Gastrocnemius medialis (tissue), 4 donors: ENCODE measurements at regions not wholly inside any gene's neighbourhood (a gene's known extent, or its start where the extent isn't known, plus 50 kb on each side); places are given as distances from the start of the nearest gene placed in this dataset.

Source experiments
- ATAC-seq, 2 donors: fragments of 150-250 bp; one replicate each; pipeline ENCODE4 v1.9.1; 2016
- DNase-seq, 2 donors: peaks; one replicate each; pipeline ENCODE4 v3.0.0-alpha.2; 2019
- H3K27ac ChIP-seq, 4 donors: fragments of 200-600 bp; sonication (generic); 1 replicate in 1 of 4; 2 replicates in 3 of 4; pipeline ENCODE4 v1.5.1; 2016 to 2018; ENCODE audit warnings: mild to moderate bottlenecking in 2 of 4, moderate library complexity in 1 of 4
- H3K27me3 ChIP-seq, 3 donors: fragments of 200-600 bp; sonication (generic) in 2 of 3; 1 replicate in 1 of 3; 2 replicates in 2 of 3; pipeline versions ENCODE4 v1.5.1 to v1.6.0; 2016 to 2019; ENCODE audit warnings: mild to moderate bottlenecking in 1 of 3, moderate library complexity in 1 of 3
- H3K36me3 ChIP-seq, 2 donors: fragments of 200-600 bp; sonication (generic) in 1 of 2; one replicate each; pipeline ENCODE4 v1.5.1; 2017 to 2018
- H3K4me1 ChIP-seq, 2 donors: fragments of 200-600 bp; sonication (generic) in 1 of 2; one replicate each; pipeline ENCODE4 v1.5.1; 2016 to 2017; ENCODE audit warnings: mild to moderate bottlenecking in 2 of 2
- H3K4me3 ChIP-seq, 4 donors: fragments of 200-600 bp; sonication (generic) in 3 of 4; 1 replicate in 1 of 4; 2 replicates in 3 of 4; pipeline ENCODE4 v1.5.1; 2016 to 2019; ENCODE audit warnings: mild to moderate bottlenecking in 2 of 4
- H3K9me3 ChIP-seq, 3 donors: fragments of 200-600 bp; sonication (generic) in 2 of 3; 1 replicate in 1 of 3; 2 replicates in 2 of 3; pipeline ENCODE4 v1.5.1; 2016 to 2019
- POLR2A ChIP-seq, 2 donors: fragments of 450-650 bp; IDR thresholded peaks; one replicate each; pipeline ENCODE4 v1.6.1; 2017; ENCODE audit warnings: antibody characterized with exemption in 2 of 2, mild to moderate bottlenecking in 2 of 2, moderate library complexity in 2 of 2
- in situ Hi-C, 4 donors: fragments of 200-750 bp; cut with MboI; loops; one replicate each; pipeline versions ENCODE4 v1.15.0 to v1.8.0; 2017; ENCODE audit warnings: low sequenced_read_pairs in 4 of 4
- intact Hi-C: fragments of 100-400 bp; cut with DNase I; formaldehyde crosslinking; loops from one replicate; pipeline ENCODE4 v1.15.1; 2023; ENCODE audit warnings: low total_unique reads
- TF ChIP-seq, protein P1 (sequence below), 5 experiments: fragments of 450-650 bp in 3 of 5; fragments of 200-600 bp in 2 of 5; sonication (generic) in 2 of 5; IDR thresholded peaks in 4 of 5; conservative IDR thresholded peaks in 1 of 5; 1 replicate in 4 of 5; 2 replicates in 1 of 5; pipeline ENCODE4 v1.5.1; 2016 to 2019; ENCODE audit warnings: antibody characterized with exemption in 5 of 5, mild to moderate bottlenecking in 3 of 5, moderate library complexity in 3 of 5

DNA sequence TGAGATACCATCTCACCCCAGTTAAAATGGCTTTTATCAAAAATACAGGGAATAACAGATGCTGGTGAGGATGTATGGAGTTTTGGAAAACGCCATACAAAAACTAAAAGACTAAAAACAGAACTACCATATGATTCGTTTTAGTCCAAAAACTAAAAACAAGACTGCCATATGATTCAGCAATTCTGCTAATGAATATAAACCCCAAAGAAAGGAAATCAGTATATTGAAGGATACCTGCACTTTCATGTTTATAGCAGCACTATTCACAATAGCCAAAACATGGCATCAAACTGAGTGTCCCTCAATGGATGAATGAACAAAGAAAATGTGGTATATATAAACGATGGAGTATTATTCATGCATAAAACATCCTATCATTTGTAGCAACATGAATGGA is 224.4 kb upstream of the MC4R start:
- Histone ChIP-seq H3K4me3 (no peak overlapping the region), H3K27me3 (no peaks in the 10 kb centered on the region), H3K9me3 (no peaks in the 10 kb centered on the region), H3K36me3 (no peaks in the 10 kb centered on the region), H3K4me1 (no peaks in the 10 kb centered on the region), H3K27ac (no peak overlapping the region)
- intact Hi-C loops: no loop called here
- DNase-seq: no peak
- ATAC-seq: no peak
- TF ChIP-seq, protein P1, sequence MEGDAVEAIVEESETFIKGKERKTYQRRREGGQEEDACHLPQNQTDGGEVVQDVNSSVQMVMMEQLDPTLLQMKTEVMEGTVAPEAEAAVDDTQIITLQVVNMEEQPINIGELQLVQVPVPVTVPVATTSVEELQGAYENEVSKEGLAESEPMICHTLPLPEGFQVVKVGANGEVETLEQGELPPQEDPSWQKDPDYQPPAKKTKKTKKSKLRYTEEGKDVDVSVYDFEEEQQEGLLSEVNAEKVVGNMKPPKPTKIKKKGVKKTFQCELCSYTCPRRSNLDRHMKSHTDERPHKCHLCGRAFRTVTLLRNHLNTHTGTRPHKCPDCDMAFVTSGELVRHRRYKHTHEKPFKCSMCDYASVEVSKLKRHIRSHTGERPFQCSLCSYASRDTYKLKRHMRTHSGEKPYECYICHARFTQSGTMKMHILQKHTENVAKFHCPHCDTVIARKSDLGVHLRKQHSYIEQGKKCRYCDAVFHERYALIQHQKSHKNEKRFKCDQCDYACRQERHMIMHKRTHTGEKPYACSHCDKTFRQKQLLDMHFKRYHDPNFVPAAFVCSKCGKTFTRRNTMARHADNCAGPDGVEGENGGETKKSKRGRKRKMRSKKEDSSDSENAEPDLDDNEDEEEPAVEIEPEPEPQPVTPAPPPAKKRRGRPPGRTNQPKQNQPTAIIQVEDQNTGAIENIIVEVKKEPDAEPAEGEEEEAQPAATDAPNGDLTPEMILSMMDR (IDR thresholded peaks at IDR 0.05 in 4 of 5, conservative IDR thresholded peaks at IDR 0.05 in 1 of 5): no peak
- no peak for TF ChIP-seq POLR2A (IDR thresholded peaks at IDR 0.05)
- in situ Hi-C loops: no loop called here

DNA sequence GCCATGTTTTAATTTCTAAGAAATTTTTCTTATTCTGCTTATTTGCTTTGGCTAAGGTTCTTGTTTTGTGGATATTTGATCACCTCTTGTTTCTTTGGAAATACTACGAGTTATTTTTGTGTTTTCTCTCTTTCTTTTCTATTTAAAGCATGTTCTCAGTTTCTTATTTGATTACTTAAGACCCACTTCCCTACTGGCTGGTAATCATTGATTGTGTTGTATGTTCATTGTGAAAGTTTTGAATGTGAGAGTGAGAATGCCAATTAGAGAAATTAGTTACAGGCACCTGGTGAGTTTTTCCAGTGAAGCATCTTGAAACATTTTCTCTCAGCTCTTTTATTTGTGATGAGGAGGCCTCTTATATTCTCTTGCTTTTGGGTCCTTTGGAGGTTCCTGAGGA is 226.7 kb upstream of the MC4R start:
- H3K36me3 ChIP-seq: no peaks in the 10 kb centered on the region
- no peak for TF ChIP-seq POLR2A (IDR thresholded peaks at IDR 0.05)
- intact Hi-C loops: no loop called here
- H3K4me1 ChIP-seq: no peaks in the 10 kb centered on the region
- ATAC-seq (no peak), DNase-seq (no peak)
- no peaks in the 10 kb centered on the region for H3K27me3 ChIP-seq
- no peak overlapping the region for H3K4me3 ChIP-seq
- in situ Hi-C loops: no loop called here
- H3K27ac ChIP-seq: no peak overlapping the region
- no peaks in the 10 kb centered on the region for H3K9me3 ChIP-seq

DNA sequence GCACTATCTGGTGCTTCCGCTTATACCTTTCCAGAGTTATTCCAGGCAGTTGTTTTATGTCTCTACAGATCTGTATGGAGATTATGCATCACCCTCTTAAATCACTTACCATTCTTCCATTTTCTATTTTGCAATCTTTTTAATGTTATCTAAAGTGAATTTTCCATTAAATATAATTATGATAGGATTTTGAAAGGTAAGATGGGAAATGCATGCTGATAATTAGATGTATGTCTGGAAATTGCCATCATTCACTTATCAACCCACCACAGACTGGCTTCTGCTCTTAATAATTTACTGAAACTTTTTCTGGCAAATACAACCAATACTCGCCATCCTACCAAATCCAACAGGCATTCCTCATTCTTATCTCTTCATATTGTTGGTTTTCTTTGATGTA is 227.4 kb upstream of the MC4R start:
- H3K36me3 ChIP-seq: no peaks in the 10 kb centered on the region
- no peak for ATAC-seq
- H3K4me1 ChIP-seq: no peaks in the 10 kb centered on the region
- DNase-seq: no peak
- no peak overlapping the region for H3K4me3 ChIP-seq
- no peak for TF ChIP-seq POLR2A (IDR thresholded peaks at IDR 0.05)
- TF ChIP-seq, protein P1 (IDR thresholded peaks at IDR 0.05 in 4 of 5, conservative IDR thresholded peaks at IDR 0.05 in 1 of 5): no peak
- no peaks in the 10 kb centered on the region for H3K27me3 ChIP-seq
- intact Hi-C loops (no loop called here), in situ Hi-C loops (no loop called here)
- no peaks in the 10 kb centered on the region for H3K9me3 ChIP-seq
- H3K27ac ChIP-seq: no peak overlapping the region

DNA sequence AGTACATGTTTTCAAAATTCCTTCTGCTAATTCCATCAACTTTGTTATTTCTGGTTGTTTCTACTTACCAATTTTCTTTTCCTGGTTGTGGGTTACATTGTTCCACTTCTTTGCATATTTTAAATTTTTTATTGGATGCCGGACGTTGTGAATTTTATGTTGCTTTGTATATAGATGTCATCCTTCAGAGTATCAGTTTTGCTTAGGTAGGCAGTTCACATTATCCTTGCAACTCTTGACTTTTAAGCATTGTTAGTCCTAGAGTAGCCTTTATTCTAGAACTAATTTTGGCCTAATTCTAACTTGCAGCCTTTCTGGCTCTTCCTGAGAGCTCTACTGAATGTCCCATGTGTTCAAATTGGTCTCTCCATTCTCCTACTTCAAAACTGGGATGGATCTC is 228.7 kb upstream of the MC4R start:
- TF ChIP-seq, protein P1 (IDR thresholded peaks at IDR 0.05 in 4 of 5, conservative IDR thresholded peaks at IDR 0.05 in 1 of 5): no peak
- no peak for TF ChIP-seq POLR2A (IDR thresholded peaks at IDR 0.05)

DNA sequence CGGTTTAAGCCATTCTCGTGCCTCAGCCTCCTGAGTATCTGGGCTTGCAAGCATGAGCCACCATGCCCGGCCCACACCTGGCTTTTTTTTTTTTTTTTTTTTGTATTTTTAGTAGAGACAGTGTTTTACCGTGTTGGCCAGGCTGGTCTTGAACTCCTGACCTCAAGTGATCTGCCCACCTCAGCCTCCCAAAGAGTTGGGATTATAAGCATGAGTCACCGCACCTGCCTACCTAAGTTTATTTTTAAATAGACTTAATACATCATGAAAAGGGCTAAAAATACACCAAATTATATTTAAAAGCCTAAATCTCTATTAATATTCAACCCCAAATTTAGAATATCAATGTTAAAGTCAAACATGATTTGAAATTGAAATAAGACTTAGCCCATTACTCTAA is 250.8 kb upstream of the MC4R start:
- ATAC-seq (no peak), DNase-seq (no peak)
- Histone ChIP-seq H3K4me3 (no peak overlapping the region), H3K36me3 (no peaks in the 10 kb centered on the region), H3K9me3 (no peaks in the 10 kb centered on the region), H3K27me3 (no peaks in the 10 kb centered on the region), H3K4me1 (no peaks in the 10 kb centered on the region), H3K27ac (no peak overlapping the region)
- intact Hi-C loops (no loop called here), in situ Hi-C loops (no loop called here)
- TF ChIP-seq, protein P1 (IDR thresholded peaks at IDR 0.05 in 4 of 5, conservative IDR thresholded peaks at IDR 0.05 in 1 of 5): no peak
- no peak for TF ChIP-seq POLR2A (IDR thresholded peaks at IDR 0.05)

More for the DNA sequence above, 228.7 kb upstream of the MC4R start:
- in situ Hi-C loops: no loop called here
- H3K27ac ChIP-seq: no peak overlapping the region
- no peaks in the 10 kb centered on the region for H3K9me3 ChIP-seq
- no peak overlapping the region for H3K4me3 ChIP-seq
- intact Hi-C loops: no loop called here
- no peak for ATAC-seq
- DNase-seq: no peak
- H3K27me3 ChIP-seq: no peaks in the 10 kb centered on the region
- H3K36me3 ChIP-seq: no peaks in the 10 kb centered on the region
- H3K4me1 ChIP-seq: no peaks in the 10 kb centered on the region
